GM10266 (cell line): ENCODE measurements at regions not wholly inside any gene's neighbourhood (a gene's known extent, or its start where the extent isn't known, plus 50 kb on each side); places are given as distances from the start of the nearest gene placed in this dataset.

Source experiments
- DNase-seq: peaks from one replicate; pipeline ENCODE4 v3.0.0; 2012; ENCODE audit errors: extremely low spot score
- TF ChIP-seq, protein P1 (sequence below): IDR thresholded peaks from 2 replicates; pipeline ENCODE4 v1.5.1; 2012; ENCODE audit warnings: mild to moderate bottlenecking, low read depth; ENCODE audit not compliant: control insufficient read depth, insufficient read depth; ENCODE audit errors: missing control alignments

DNA sequence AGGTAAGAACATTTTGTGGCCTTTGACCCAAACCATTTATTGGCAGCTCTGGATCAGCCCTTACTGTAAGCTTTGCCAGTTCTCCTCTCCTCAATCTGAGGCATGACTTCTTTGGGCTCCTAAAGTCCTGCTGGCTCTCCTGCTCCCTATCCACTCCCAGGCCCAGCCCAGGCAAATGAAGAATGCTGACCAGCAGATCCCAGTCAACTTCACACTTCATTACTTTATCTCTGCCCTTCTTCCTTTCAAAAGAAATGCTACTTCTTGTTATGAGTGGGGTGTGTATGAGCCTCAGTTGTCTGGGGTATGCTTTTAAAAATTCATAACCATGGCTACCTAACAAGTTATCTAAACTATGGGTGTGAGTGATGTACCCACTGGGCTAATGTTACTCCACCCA is 479.6 kb downstream of the ACTL7B start:
- TF ChIP-seq, protein P1, sequence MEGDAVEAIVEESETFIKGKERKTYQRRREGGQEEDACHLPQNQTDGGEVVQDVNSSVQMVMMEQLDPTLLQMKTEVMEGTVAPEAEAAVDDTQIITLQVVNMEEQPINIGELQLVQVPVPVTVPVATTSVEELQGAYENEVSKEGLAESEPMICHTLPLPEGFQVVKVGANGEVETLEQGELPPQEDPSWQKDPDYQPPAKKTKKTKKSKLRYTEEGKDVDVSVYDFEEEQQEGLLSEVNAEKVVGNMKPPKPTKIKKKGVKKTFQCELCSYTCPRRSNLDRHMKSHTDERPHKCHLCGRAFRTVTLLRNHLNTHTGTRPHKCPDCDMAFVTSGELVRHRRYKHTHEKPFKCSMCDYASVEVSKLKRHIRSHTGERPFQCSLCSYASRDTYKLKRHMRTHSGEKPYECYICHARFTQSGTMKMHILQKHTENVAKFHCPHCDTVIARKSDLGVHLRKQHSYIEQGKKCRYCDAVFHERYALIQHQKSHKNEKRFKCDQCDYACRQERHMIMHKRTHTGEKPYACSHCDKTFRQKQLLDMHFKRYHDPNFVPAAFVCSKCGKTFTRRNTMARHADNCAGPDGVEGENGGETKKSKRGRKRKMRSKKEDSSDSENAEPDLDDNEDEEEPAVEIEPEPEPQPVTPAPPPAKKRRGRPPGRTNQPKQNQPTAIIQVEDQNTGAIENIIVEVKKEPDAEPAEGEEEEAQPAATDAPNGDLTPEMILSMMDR = no peak
- no peak for DNase-seq

GRCh38 chr9:108374626-108375025 is 481.2 kb downstream of the ACTL7B start:
- TF ChIP-seq, protein P1 = no peak
- no peak for DNase-seq

GRCh38 chr9:108367188-108367587 is 488.6 kb downstream of the ACTL7B start:
- TF ChIP-seq, protein P1 = no peak
- DNase-seq = no peak

DNA sequence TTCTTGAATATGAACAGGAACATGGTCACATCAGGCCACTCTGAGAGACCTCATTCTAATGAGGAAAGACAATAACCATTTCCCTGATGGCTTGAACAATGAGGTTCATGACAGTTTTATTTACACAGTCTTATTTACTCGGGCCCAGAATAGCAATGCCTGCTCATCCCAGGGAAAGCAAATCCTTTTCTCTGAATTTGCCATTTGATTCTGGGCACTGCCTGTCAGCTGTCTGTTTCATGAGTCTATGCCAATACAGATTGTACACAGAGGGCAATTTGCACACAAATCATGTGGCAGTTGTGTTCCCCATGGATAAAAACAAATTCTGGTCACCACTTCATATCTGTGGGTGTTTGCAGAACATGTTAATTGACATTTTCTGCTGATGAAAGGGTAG is 492.5 kb downstream of the ACTL7B start:
- no peak for DNase-seq
- TF ChIP-seq, protein P1 = no peak

GRCh38 chr9:108360304-108360703 is 495.5 kb downstream of the ACTL7B start:
- TF ChIP-seq, protein P1 = no peak
- DNase-seq = no peak

DNA sequence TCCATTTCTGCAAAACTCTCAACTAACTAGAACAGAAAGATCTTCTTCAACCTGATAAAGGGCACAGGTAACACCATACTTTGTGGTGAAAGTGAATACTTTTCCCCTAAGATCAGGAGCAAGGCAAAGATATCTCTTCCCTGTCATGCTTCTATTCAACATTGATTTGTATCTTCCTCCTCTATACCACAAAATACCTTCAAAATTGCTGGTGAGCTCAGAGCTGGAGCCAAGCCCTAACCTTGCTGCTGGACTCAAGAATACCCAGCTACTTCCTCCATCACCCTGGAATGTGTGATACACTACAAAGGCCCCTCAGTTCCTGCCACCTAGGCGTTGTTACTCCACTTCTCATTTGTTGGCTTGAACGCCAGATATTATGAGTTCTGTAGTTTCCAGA is 499.0 kb downstream of the ACTL7B start:
- no peak for DNase-seq
- TF ChIP-seq, protein P1 = no peak

- TF ChIP-seq, protein P1 = no peak
- no peak for DNase-seq
Observed at GRCh38 chr9:108351571-108351970, 504.2 kb downstream of the ACTL7B start.
